Loucy (cell line): ENCODE measurements at regions not wholly inside any gene's neighbourhood (a gene's known extent, or its start where the extent isn't known, plus 50 kb on each side); places are given as distances from the start of the nearest gene placed in this dataset.

Experiments used
- EZH2phosphoT487 ChIP-seq: fragments of 200-600 bp; IDR thresholded peaks from 2 replicates; pipeline ENCODE4 v1.6.1; 2018; ENCODE audit warnings: antibody characterized with exemption, mild to moderate bottlenecking, moderate library complexity, borderline replicate concordance
- TF ChIP-seq, protein P1 (sequence below): fragments of 200-600 bp; sonication (generic); conservative IDR thresholded peaks from 2 replicates; pipeline ENCODE4 v1.5.1; 2014; ENCODE audit warnings: mild to moderate bottlenecking, antibody characterized with exemption, low read length

DNA sequence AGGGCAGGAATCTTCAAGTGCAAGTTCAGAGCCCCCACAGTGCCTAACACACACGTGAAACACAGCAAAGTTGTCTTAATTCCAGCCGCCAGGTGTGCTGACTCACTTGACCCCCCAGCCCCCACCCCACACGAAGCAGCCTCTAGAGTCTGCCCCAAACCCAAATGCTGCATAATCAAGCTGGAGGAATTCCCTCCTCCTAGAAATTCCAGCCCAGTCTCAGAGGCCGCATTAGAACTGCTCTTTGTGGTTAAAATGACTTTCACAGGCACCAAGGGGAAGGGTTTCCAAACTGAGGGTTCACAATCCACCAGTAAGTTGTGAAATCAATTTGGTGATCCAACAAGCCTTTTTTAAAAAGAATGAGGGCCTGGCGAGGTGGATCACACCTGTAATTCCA lies 67.0 kb upstream of the PLXNA4 start:
- TF ChIP-seq, protein P1, sequence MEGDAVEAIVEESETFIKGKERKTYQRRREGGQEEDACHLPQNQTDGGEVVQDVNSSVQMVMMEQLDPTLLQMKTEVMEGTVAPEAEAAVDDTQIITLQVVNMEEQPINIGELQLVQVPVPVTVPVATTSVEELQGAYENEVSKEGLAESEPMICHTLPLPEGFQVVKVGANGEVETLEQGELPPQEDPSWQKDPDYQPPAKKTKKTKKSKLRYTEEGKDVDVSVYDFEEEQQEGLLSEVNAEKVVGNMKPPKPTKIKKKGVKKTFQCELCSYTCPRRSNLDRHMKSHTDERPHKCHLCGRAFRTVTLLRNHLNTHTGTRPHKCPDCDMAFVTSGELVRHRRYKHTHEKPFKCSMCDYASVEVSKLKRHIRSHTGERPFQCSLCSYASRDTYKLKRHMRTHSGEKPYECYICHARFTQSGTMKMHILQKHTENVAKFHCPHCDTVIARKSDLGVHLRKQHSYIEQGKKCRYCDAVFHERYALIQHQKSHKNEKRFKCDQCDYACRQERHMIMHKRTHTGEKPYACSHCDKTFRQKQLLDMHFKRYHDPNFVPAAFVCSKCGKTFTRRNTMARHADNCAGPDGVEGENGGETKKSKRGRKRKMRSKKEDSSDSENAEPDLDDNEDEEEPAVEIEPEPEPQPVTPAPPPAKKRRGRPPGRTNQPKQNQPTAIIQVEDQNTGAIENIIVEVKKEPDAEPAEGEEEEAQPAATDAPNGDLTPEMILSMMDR: no peak
- TF ChIP-seq EZH2phosphoT487: no peak
